Muscle of arm (tissue), 1 donor: ENCODE measurements at regions not wholly inside any gene's neighbourhood (a gene's known extent, or its start where the extent isn't known, plus 50 kb on each side); places are given as distances from the start of the nearest gene placed in this dataset.

Source experiments
- DNase-seq: peaks from one replicate; pipeline ENCODE4 v3.0.0-alpha.2; 2013

DNA sequence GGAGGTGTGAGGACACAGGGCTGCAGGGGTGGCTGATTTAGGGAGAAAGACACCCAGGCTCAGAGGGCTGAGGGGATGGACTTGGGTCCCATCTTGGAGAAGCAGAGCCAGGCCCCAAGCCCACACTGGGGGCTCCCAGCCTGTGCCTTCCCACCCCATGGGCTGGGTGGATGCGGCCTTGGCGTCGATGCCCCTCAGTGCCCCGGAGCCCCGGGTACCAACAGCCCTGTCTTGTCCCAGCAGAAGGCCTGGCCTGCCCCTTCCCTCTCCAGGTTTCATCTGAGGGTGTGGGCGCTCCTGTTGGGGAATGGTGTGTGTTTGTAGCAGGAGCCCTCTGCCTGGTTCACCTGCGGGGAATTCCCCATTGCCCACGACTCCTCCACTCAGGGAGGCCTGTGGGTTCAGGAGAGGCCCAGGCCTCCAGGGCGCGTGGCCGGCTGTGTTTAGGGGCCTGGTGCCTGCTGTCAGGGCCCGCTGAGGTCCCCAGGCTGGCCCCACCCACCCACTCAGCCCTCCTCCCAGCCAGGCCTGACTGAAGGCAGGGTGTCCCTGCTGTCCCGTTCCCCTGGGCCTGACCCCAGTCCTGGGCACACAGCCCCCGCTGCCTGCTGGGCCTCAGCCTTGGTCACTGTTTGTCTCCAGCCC lies 51.1 kb upstream of the BEGAIN start:
- no peak for DNase-seq

DNA sequence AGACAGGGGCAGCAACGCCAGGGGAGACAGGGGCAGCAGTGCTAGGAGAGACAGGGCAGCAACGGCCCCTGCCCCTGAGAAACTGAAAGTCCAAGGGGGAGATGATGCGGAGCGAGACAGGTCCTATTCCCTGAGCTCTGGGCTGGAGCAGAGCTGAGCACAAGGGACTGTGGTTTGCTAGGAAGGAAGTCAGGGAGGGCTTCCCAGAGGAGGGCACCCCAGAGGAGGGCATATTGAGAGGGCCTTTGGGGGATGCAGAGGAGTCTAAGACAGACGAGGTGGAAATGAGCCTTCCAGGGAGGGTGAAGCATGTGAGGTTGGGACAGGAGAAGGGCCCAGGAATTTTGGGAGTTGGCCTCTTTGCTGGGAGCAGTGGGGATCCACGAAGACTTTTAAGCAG lies 52.1 kb upstream of the BEGAIN start:
- DNase-seq: no peak

DNA sequence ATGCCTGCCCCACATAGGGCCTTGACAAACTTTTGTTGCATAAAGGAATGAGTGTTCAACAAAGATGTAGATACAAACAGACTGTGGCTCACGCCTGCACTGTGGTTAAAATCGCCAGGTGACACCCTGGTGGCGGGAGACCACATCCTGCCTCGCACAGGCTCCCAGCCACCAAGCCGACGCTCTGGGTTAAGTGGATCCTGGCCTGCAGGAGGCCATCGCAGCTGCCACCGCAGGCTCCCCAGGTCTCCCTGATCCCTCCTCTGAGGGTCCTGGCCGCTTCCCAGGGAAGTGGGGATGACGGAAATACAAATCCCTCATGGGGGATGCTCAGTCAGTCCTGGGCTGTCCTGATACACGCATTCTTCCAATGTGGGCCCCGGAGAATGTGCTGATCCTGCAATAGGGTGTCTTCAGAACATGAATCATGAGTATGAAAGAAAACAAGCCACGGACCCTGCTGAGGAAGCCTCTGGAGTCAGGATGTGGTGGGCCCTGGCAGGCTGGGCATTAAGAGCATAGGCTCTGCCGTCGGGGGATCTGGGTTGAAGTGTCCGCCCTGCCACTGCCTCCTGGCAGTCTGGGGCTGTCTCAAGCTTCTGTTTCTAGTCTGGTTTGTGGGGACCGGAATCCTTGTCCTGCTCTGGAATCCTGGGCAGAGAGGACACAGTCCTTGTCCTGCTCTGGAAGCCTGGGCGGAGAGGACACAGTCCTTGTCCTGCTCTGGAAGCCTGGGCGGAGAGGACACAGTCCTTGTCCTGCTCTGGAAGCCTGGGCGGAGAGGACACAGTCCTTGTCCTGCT lies 53.5 kb upstream of the BEGAIN start:
- no peak for DNase-seq

DNA sequence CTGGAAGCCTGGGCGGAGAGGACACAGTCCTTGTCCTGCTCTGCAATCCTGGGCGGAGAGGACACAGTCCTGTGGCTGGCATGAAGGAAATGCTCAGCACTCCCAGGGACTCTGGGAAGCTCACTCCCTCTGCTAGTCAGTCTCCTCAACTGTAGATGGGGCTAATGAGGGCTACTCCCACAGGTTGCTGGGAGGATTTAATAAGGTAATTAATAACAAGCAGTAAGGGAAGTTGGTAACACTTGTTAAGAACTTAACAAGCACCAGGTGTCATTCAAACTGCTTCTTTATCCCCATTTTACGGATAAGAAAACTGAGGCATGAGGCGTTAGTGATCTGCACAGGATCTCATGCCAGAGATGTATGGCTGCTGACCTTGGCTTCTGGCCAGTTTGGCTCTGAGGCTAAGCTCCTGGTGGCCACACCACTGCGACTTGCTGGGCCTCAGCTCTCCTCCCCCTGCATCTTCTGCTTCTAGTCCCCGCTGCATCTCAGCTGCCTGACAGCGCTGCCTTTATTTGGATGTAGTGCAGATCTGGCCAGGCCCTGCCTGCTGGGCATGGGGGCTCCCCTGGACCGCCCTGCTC lies 54.1 kb upstream of the BEGAIN start:
- DNase-seq: no peak

DNA sequence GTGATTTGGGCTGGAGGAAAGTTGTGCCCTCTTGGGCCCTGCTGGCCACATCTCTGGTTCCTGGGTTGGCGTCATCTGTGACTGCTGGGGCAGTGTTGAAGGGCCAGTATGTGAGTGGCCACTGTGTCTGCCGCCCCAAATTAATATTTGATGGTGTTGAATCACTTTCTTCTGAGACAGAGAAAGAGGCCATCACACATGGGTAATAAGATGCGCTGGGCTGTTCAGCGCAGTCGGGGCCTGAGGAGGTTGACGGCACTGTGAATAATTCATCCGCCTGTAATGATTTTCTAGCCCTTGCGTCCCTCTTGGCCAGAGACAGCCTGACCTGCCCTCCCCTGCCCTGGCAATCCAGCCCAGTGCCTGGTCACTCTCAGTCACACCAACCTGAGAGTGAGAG lies 56.2 kb upstream of the BEGAIN start:
- no peak for DNase-seq

DNA sequence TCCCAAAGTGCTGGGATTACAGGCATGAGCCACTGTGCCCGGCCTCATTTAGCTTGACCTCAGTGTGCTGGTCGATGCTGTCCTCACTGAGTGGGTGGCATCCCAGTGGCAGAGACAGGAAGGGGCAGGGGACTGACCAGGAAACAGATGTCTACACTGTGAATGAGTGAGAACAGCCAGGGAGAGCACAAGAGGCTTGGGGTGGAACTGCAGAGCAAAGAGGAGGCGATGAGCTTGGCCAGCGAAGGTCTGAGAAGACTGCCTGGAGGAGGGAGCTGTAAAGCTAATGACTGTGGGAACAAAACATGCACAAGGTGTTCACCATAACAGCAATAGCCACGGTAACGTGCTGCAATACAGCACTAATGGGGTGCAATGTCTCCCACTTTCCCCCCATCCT lies 57.2 kb upstream of the BEGAIN start:
- no peak for DNase-seq

DNA sequence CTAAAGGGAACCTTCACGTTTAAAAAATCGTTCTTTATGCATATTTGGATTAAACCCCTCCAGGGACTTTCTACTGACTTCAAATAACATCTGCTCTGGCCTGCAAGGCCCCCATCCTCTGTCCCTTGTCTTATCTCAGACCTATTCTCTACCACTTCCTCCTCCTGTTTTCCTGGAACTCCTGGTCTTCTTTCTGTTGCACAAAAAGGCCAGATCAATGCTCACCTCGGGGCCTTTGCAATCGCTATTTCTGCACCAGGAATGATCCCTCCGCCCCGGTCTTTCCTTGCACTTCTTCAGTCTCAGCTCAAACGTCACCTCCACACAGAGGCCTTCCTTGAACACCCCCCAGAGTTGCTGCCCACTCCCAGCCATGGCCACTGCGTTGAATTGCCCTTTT lies 57.6 kb upstream of the BEGAIN start:
- no peak for DNase-seq

DNA sequence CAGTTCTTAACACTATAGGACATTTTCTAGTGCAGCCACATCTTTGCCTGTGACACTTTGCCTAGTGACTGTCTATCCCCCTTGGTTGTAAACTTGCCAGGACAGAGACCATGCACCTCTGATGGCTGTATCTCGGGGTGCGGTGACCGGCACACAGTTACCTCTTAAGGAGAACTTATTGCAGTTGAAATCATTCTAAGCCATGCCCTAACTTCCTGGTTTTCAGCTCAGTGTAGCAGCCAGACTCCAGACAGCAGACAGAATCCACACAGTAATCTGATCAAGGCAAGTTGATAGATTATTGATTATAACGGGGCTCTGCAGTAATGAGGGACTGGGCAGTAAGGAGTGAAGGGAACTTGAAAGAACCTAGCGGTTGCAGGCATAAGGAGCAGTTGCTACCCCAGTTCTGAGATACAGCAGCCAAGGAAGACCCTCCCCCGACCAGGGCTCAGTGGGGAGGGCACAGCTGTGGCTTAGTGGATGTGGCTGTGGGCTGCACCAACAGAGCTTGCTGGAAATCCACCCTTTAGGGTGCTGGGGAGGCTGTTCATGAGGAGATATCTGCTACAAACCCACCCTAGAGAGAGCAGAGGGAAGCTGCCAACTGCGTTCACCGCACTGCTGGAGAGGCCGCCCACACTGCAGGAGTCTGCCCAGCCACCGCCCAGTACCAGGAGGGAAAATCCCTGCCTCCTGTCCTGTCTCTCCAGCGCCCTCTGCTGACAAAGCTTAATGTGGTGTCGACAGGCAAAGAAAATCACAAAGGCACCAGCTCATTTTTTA lies 58.2 kb upstream of the BEGAIN start:
- peak; percentile 81 for DNase-seq

DNA sequence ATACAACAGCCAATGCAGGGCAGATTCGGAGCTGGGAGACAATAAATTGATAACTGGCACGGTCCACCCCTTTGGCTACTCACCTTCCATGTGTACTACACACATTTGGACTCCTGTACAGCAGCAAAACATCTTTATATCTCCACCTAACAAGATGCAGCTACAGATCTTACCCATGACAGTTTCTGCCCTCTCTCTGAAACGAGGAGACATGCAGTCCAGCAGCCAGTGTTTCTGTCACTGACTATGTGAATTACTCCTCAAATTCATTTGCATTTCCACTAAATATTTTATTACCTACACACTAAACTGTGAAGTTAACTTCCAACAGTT lies 58.7 kb upstream of the BEGAIN start:
- no peak for DNase-seq

DNA sequence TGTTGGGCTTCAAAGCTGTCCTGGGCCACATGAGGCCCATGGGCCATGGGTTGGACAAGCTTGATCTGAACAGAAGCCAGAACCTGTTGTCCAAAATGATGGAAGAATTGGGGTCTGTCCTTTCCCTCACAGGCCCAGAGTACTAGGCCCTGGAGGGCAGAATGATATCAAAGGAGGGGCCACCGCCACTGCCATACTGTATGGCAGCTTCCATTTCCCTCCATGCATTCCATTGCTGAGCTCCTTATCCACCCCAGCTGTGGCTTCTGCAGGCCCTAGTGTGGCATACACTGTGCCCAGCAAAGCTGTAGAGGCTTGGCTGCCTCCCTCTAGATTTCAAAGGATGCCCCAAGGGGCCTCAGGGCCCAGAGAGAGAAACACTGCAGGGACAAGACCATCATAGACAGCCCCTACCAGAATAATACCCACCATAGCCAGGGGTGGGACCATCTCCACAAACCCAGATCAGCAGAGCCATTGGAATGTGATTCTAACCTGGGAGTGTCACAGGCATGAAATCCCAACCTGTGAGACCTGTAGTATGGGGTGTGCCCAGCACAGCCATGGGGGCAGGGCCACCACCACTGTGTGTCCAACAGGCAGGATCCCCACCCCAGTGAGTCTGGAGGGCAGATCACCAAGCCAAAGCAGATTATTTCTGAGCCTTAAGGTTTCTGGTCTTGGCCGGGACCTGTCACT lies 61.4 kb upstream of the BEGAIN start:
- DNase-seq: no peak

DNA sequence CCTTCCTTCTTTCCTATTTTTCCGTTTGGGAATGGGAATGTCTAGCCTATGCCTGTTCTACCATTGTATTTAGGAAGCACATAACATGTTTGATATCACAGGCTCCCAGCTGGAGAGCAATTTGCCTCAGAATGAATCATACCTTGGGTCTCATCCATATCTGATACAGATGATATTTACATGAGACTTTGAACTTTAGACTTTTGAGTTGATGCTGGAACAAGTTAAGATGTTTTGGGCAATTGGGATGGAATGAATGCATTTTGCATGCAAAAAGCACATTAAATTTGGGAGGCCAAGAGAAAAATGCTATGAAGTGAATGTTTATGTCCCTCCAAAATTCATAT lies 61.9 kb upstream of the BEGAIN start:
- no peak for DNase-seq

DNA sequence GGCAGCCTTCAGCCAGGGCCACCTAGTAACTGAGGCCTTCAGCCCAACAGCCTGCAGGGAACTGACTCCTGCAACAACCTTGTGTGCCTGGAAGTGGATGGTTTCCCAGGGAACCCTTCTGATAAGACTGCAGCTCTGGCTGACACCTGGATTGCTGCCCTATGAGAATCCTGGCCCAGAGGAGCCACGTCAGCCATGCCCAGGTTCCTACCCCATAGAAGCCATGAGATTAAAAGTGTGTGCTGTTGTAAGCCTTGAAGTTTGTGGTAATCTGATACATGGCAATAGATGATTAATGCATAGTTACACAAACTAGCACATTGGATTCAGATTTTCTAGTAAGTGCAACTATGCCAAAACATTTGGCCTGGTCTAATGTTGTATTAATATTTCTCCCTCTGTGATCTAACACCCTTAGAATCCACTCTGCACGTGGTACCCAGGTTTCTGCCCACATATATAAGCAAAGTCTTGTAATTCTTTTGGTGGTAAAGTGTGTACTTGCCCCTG lies 64.8 kb upstream of the BEGAIN start:
- DNase-seq: no peak

DNA sequence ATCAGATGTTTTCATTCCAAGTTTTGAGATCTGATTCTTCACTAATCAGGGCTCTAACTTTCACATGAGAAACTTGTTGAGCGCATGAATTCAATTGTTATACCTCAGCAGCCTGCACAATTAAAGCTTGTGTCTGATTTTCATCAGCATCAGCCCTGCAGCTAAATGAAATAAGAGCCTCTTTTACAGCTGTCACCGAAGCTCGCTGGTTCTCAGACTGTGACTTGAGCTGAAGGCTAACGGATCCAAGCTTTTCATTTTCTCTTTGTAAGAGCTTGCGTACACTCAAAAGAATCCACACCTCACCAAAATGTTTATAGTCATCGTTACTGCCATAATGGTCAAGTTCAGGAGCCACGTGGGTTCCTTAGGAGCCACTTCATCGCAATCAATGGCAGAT lies 65.5 kb upstream of the BEGAIN start:
- DNase-seq: no peak

DNA sequence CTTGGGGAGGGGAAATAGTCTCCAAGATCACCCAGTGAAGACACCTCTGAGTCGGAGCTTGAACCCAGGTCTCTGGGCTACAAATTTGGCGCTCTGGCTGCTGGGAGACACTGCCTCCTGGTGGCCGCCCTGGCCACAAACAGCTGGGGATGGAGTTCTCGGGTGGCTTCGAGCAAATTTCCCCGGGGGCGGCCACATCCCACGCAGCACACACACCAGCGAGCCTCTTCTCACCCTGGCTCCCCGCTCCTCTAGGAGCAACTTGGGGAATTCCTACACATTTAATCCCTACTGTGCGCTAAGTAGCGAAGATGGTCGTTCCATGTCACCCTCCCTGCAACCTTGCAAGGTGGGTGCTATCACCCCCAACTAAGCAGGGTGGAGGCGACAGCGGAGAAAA lies 66.2 kb upstream of the BEGAIN start:
- DNase-seq: no peak

DNA sequence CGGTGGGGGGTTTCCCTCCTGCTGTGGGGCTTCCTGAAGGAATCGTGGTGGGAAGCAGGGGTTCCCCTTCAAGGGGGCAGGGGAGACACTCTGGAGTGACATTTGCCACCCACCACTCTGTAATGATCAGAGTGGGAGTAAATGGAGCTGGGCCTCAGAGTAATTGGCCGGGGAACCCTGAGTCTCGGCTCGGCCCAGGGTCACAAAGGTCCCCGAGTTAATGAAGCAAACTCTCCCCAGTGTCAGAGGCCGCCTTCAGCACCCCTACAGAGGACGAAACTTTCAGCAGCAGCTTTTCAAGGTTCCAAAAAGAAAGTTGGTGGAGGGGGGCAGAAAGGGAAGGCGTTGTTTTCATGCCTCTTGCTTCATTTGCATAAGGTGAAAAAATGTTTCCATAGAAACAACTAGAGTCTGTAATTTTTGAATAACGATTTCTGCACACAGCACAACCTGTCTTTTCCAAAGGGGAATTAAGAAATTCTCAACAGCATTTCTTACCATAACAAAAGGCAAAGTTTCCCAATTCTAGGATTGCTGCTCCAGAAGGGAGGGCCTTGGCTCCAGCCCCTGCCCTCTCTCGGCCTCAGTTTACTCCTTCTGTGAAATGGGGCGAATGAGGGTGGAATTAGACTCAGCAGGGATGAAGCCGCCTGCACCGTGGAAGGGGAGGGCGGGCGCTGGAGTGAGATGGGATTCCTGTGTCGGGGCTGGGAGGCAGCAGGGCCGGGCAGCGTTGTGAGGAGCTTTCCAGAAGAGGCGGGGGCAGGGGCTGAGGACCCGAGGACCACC lies 67.0 kb upstream of the BEGAIN start:
- DNase-seq: no peak

DNA sequence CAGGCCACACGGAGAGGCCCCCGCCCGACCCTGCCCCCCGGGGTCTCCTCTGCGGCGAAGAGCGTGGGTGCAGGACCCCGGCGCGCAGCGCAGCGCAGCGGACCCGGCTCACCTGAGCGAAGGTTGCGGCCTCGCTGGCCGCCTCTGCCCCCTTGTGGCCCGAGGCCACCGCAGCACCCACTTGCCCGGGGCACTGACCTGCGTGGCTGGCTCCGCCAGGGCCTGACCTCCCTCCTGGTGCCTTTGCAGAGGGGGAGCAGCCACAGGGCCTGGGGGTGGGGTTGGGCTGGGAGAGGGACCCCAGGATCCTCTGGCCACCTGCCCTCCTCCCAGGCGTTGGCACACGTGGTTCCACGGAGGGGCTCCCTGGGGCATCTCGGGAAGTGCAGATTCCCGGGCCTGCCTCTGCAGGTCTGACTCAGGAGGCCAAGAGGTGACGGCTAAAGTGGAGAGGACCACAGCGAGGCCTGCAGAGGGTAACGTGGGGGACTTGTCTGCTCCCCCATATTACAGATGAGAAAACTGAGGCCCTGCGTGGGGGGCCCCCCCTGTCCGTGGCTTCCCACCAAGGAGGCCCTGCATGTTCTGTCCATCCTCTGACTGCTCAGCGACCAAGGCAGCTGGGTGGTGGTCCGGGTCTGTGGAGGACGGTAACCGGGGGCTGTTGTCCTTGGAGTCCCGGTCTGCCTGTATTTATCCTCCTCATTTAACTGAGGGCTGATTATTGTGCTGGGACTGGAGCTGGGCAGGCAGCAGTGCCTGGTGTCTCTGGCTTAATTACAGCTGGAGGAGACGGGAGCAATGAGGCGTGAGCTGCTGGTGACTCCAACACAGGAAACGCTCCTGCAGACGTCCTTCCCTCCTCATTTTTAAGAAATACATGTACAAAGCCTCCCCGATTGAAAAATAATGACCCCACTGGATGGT lies 67.9 kb upstream of the BEGAIN start:
- no peak for DNase-seq

DNA sequence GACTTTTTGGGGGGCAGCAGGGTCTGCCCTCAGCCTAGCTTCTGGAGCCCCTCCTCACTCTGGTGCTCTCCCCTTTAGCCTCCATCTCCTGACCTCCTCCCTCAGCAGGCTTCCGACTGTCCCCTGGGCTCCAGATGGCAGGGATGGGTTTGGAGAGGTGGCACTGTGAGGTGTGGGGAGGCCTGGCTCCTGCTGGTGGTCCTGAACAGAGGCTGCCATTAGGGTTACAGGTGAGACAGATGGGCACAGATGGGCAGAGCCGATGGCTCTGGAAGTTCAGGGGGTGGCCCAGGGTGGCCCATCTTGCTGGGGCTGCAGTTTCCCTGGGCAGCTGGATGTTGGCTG lies 68.5 kb upstream of the BEGAIN start:
- DNase-seq: no peak

DNA sequence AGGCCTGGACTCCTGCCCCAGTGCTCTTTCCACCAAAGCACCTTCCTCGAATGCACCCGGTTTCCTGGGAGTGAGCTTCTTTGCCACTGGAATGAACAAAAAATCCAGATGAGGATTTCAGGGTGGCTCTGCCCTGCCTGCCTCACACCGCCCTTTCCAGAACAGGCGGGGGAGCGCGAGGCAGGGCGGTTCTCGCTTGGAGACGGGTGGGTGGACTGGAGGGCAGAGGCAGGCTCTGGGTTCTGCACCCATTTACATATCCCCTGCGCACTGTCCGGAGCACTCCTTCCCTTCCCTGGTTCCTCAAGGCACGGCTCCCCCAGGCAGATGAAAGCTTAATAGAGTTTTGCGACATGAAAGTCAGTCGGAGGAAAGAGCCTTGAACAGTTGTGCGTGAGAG lies 69.7 kb upstream of the DLK1 start:
- no peak for DNase-seq

DNA sequence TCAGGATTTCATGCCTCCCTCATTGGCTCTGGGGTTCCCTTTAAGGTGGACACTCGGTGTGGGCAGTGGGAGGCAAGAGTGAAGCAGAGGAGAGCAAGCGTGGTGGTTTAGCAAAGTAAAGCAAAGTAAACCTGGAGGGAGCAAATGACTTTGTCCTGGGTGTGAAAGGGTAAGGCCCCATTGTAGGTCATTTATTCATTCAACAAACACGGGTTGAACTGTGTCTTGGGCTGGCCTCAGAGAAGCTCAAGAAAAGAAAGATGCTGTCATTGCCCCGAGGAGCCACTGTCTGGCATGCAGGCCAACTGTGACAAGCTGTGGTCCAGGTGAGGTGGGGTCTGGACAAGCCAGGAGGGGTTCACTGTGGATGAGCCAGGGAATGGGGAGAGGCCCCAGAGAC lies 68.9 kb upstream of the DLK1 start:
- no peak for DNase-seq
